ENCODE measurements at regions not wholly inside any gene's neighbourhood (a gene's known extent, or its start where the extent isn't known, plus 50 kb on each side); places are given as distances from the start of the nearest gene placed in this dataset.
"Not testable (repeated sequence)": the region's sequence is repeated elsewhere in the genome, so short reads cannot be mapped to it uniquely, and the experiment has no call there.

DNA sequence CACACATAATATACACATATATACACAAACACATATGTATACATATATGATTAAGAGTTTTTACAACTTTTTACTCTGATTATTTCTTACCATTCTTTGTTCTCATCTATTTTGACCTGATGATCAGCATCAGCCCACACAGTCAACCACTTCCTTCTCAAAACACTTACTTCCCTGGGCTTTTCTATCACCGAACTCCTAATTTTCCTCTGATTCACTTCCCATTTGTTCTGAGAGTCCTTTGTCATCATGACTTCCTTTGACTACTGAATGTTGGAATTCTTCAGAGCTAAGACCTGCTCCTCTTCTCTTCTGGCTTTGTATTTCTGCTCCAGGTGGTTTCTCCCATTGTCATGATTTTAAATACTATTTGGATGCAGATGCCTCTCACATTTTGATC lies 209.5 kb upstream of the AFF2 start:
- Histone ChIP-seq H3K9me3 (no peaks in the 10 kb centered on the region), H3K27ac (no peak overlapping the region), H3K4me1 (no peaks in the 10 kb centered on the region), H3K36me3 (no peaks in the 10 kb centered on the region), H3K4me3 (no peak overlapping the region), H3K27me3 (no peaks in the 10 kb centered on the region)
- no peak for ATAC-seq
- intact Hi-C loops (cut with DNase I) = no loop called here
- 45 to 78% methylated on average over 1 of the region's 1 CpG for WGBS, 2 donors
- no peak for DNase-seq
- TF ChIP-seq, protein P1, sequence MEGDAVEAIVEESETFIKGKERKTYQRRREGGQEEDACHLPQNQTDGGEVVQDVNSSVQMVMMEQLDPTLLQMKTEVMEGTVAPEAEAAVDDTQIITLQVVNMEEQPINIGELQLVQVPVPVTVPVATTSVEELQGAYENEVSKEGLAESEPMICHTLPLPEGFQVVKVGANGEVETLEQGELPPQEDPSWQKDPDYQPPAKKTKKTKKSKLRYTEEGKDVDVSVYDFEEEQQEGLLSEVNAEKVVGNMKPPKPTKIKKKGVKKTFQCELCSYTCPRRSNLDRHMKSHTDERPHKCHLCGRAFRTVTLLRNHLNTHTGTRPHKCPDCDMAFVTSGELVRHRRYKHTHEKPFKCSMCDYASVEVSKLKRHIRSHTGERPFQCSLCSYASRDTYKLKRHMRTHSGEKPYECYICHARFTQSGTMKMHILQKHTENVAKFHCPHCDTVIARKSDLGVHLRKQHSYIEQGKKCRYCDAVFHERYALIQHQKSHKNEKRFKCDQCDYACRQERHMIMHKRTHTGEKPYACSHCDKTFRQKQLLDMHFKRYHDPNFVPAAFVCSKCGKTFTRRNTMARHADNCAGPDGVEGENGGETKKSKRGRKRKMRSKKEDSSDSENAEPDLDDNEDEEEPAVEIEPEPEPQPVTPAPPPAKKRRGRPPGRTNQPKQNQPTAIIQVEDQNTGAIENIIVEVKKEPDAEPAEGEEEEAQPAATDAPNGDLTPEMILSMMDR (IDR thresholded peaks at IDR 0.05) = no peak

DNA sequence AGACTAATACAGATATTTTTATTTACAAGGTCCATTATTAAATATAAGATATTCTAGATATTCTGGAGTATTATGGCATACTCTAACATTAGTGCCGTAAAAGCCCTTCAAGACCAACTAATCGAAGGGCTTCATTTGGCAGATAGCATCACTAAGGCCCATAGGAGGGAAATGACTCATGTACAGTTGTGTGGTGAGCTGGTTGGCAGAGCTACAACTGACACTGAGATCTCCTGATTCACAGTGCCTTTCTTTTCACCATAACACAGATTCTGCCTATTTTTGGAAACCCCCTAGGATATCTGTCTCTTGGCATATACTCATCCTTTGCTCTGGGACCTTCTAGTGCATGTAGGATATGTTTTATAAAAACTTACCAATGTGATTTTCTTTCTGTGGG lies 201.7 kb upstream of the AFF2 start:
- Histone ChIP-seq H3K9me3 (peaks cover 0 to 3% (median 0%) of the 10 kb centered on the region in 11 donors), H3K36me3 (no peaks in the 10 kb centered on the region), H3K27ac (no peak overlapping the region), H3K4me1 (no peaks in the 10 kb centered on the region), H3K27me3 (no peaks in the 10 kb centered on the region), H3K4me3 (no peak overlapping the region)
- ATAC-seq = no peak
- intact Hi-C loops (cut with DNase I) = no loop called here
- no peak for DNase-seq
- WGBS, 2 donors = 84 to 95% methylated on average over 2 of the region's 2 CpGs
- TF ChIP-seq, protein P1 (IDR thresholded peaks at IDR 0.05) = no peak

DNA sequence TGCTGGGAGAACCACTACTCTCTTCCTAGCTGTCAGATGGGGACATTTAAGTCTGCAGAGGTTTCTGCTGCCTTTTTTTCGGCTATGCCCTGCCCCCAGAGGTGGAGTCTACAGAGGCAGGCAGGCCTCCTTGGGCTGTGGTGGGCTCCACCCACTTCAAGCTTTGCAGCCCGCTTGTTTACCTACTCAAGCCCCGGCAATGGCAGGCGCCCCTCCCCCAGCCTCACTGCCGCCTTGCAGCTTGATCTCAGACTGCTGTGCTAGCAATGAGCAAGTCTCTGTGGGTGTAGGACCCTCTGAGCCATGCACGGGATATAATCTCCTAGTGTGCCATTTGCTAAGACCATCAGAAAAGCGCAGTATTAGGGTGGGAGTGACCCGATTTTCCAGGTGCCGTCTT lies 195.2 kb upstream of the AFF2 start:
- H3K9me3 ChIP-seq; H3K36me3 ChIP-seq; DNase-seq; H3K4me1 ChIP-seq; ATAC-seq; intact Hi-C loops (cut with DNase I); H3K27ac ChIP-seq; H3K4me3 ChIP-seq; H3K27me3 ChIP-seq: not testable (repeated sequence)
- 94 to 96% methylated on average over 8 of the region's 9 CpGs for WGBS, 2 donors

DNA sequence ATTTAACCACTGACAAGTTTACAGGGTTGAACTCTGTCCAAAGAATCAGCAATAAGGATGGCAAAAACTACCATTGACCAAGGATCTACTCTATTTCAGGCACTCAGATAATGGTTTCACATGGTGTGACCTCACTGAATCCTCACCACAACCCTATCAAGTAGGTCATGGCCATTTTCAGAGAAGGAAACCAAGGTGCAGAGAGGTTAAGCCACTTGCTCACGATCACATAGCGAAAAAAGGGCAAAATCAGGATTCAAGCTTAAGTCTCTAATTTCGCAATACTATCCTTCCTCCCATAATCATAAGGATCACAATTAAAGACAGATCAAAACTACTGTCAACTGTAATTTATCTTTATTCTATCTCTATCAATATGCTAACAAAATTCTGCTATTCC lies 191.0 kb upstream of the AFF2 start:
- H3K4me1 ChIP-seq = peaks cover 0 to 7% (median 0%) of the 10 kb centered on the region in 9 donors
- WGBS, 2 donors = 92 to 96% methylated on average over 3 of the region's 3 CpGs
- DNase-seq (no peak), ATAC-seq (no peak)
- no peaks in the 10 kb centered on the region for H3K36me3 ChIP-seq
- TF ChIP-seq, protein P1 (IDR thresholded peaks at IDR 0.05) = no peak
- no peak overlapping the region for H3K4me3 ChIP-seq
- H3K9me3 ChIP-seq = no peaks in the 10 kb centered on the region
- no peak overlapping the region for H3K27ac ChIP-seq
- intact Hi-C loops (cut with DNase I) = no loop called here
- H3K27me3 ChIP-seq = no peaks in the 10 kb centered on the region

DNA sequence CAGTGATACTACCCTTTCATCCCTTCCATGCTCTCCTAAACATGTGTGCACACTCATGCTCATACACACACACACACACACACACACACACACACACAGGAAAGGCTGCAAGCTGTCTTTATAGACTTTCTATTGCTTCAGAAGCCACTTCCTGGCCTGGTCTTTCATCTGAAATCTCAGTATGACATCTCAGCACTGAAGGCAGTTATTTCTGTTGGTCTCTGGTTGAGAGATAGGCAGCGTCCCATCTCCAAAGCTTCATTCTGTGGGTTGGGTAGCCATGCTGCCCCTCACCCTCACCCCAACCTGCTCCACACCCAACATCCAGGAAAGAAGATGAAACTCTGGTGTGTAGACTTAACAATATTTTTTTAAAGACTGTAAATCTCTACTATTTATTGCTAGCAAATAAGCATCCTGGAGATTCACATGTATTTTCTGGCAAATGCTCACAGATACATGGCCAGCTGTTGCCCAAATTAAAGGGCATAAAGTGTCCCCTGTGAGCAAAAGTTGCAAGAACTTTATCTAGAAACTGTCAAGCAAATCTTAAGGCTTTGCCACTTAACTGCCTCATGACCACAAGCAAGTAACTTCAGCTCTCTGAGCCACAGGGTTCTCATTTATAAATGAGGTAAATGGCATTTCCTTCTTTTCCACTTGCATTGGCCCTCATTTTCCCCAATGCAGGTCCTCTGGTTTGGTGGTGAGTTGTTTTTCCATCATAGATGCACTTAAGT lies 189.8 kb upstream of the AFF2 start:
- Histone ChIP-seq H3K36me3 (no peaks in the 10 kb centered on the region), H3K27ac (no peak overlapping the region), H3K4me1 (peaks cover 0 to 7% (median 0%) of the 10 kb centered on the region in 9 donors), H3K9me3 (no peaks in the 10 kb centered on the region), H3K4me3 (no peak overlapping the region), H3K27me3 (no peaks in the 10 kb centered on the region)
- DNase-seq (no peak), ATAC-seq (no peak)
- TF ChIP-seq, protein P1 (IDR thresholded peaks at IDR 0.05) = no peak
- intact Hi-C loops (cut with DNase I) = no loop called here
- 33 to 56% methylated on average over 1 of the region's 1 CpG for WGBS, 2 donors

All from heart right ventricle (tissue), 16 donors.